ENCODE measurements at regions not wholly inside any gene's neighbourhood (a gene's known extent, or its start where the extent isn't known, plus 50 kb on each side); places are given as distances from the start of the nearest gene placed in this dataset.

GRCh38 chr18:29191263-29191662, 1014.3 kb upstream of the CDH2 start:
- Histone ChIP-seq H3K27me3 (no peaks in the 10 kb centered on the region), H3K36me3 (no peaks in the 10 kb centered on the region), H3K79me2 (ENCODE audit: low read depth) (no peaks in the 10 kb centered on the region), H3K27ac (no peak overlapping the region), H3F3A (ENCODE audit: low read depth) (no peaks in the 10 kb centered on the region), H3K4me2 (no peak overlapping the region), H3K9ac (no peak overlapping the region), H4K20me1 (ENCODE audit: low read depth) (no peaks in the 10 kb centered on the region), H3K9me3 (ENCODE audit: low read depth) (no peaks in the 10 kb centered on the region), H2AFZ (replicated peaks) (no peak overlapping the region), H3K4me3 (no peak overlapping the region), H3K4me1 (no peaks in the 10 kb centered on the region)
- Mint-ChIP-seq H3K9me3 (no peaks in the 10 kb centered on the region), H3K27ac (no peak overlapping the region), H3K27me3 (ENCODE audit: insufficient read depth, low read depth) (no peaks in the 10 kb centered on the region), H3K4me1 (no peaks in the 10 kb centered on the region), H3K36me3 (no peaks in the 10 kb centered on the region), H3K4me3 (no peak overlapping the region)
- peak; percentile 12 for DNase-seq (ENCODE audit: low spot score)
- TF ChIP-seq CTCF (IDR thresholded peaks at IDR 0.05) = peak; percentile 56
- TF ChIP-seq EZH2 (IDR thresholded peaks at IDR 0.05) = no peak
- TF ChIP-seq EZH2phosphoT487 (IDR thresholded peaks at IDR 0.05) = no peak

GRCh38 chr18:29188760-29189159, 1011.8 kb upstream of the CDH2 start:
- Mint-ChIP-seq H3K27ac (no peak overlapping the region), H3K36me3 (no peaks in the 10 kb centered on the region), H3K4me3 (no peak overlapping the region), H3K9me3 (no peaks in the 10 kb centered on the region), H3K4me1 (no peaks in the 10 kb centered on the region), H3K27me3 (ENCODE audit: insufficient read depth, low read depth) (no peaks in the 10 kb centered on the region)
- Histone ChIP-seq H3K79me2 (ENCODE audit: low read depth) (no peaks in the 10 kb centered on the region), H3F3A (ENCODE audit: low read depth) (no peaks in the 10 kb centered on the region), H3K4me2 (no peak overlapping the region), H3K4me3 (no peak overlapping the region), H3K4me1 (no peaks in the 10 kb centered on the region), H2AFZ (replicated peaks) (no peak overlapping the region), H3K9me3 (ENCODE audit: low read depth) (no peaks in the 10 kb centered on the region), H4K20me1 (ENCODE audit: low read depth) (no peaks in the 10 kb centered on the region), H3K27me3 (no peaks in the 10 kb centered on the region), H3K9ac (no peak overlapping the region), H3K27ac (no peak overlapping the region), H3K36me3 (no peaks in the 10 kb centered on the region)
- no peak for TF ChIP-seq EZH2phosphoT487 (IDR thresholded peaks at IDR 0.05)
- TF ChIP-seq EZH2 (IDR thresholded peaks at IDR 0.05) = no peak
- TF ChIP-seq CTCF (IDR thresholded peaks at IDR 0.05) = no peak
- no peak for DNase-seq (ENCODE audit: low spot score)

GRCh38 chr18:29185801-29186200, 1008.9 kb upstream of the CDH2 start:
- Histone ChIP-seq H3K9me3 (ENCODE audit: low read depth) (no peaks in the 10 kb centered on the region), H3K4me1 (no peaks in the 10 kb centered on the region), H3K36me3 (no peaks in the 10 kb centered on the region), H3K27ac (no peak overlapping the region), H3K4me3 (no peak overlapping the region), H4K20me1 (ENCODE audit: low read depth) (no peaks in the 10 kb centered on the region), H3K4me2 (no peak overlapping the region), H3K79me2 (ENCODE audit: low read depth) (no peaks in the 10 kb centered on the region), H2AFZ (replicated peaks) (no peak overlapping the region), H3K9ac (no peak overlapping the region), H3K27me3 (no peaks in the 10 kb centered on the region), H3F3A (ENCODE audit: low read depth) (no peaks in the 10 kb centered on the region)
- no peak overlapping the region for H3K27ac Mint-ChIP-seq
- no peaks in the 10 kb centered on the region for H3K36me3 Mint-ChIP-seq
- DNase-seq (ENCODE audit: low spot score) = no peak
- no peaks in the 10 kb centered on the region for H3K9me3 Mint-ChIP-seq
- no peaks in the 10 kb centered on the region for H3K27me3 Mint-ChIP-seq (ENCODE audit: insufficient read depth, low read depth)
- H3K4me1 Mint-ChIP-seq = no peaks in the 10 kb centered on the region
- H3K4me3 Mint-ChIP-seq = no peak overlapping the region
- TF ChIP-seq EZH2phosphoT487 (IDR thresholded peaks at IDR 0.05) = no peak
- TF ChIP-seq EZH2 (IDR thresholded peaks at IDR 0.05) = no peak
- TF ChIP-seq CTCF (IDR thresholded peaks at IDR 0.05) = no peak

GRCh38 chr18:29184654-29185053, 1007.7 kb upstream of the CDH2 start:
- H3K27me3 ChIP-seq = no peaks in the 10 kb centered on the region
- H3K36me3 Mint-ChIP-seq = no peaks in the 10 kb centered on the region
- no peak overlapping the region for H3K4me3 Mint-ChIP-seq
- H3K27ac Mint-ChIP-seq = no peak overlapping the region
- no peaks in the 10 kb centered on the region for H3K27me3 Mint-ChIP-seq (ENCODE audit: insufficient read depth, low read depth)
- no peaks in the 10 kb centered on the region for H4K20me1 ChIP-seq (ENCODE audit: low read depth)
- H3K4me1 Mint-ChIP-seq = no peaks in the 10 kb centered on the region
- H3K4me3 ChIP-seq = no peak overlapping the region
- no peak overlapping the region for H2AFZ ChIP-seq (replicated peaks)
- H3K9me3 Mint-ChIP-seq = no peaks in the 10 kb centered on the region
- H3F3A ChIP-seq (ENCODE audit: low read depth) = no peaks in the 10 kb centered on the region
- H3K36me3 ChIP-seq = no peaks in the 10 kb centered on the region
- no peaks in the 10 kb centered on the region for H3K4me1 ChIP-seq
- H3K9me3 ChIP-seq (ENCODE audit: low read depth) = no peaks in the 10 kb centered on the region
- no peaks in the 10 kb centered on the region for H3K79me2 ChIP-seq (ENCODE audit: low read depth)
- no peak overlapping the region for H3K27ac ChIP-seq
- TF ChIP-seq CTCF (IDR thresholded peaks at IDR 0.05) = no peak
- no peak for TF ChIP-seq EZH2phosphoT487 (IDR thresholded peaks at IDR 0.05)
- TF ChIP-seq EZH2 (IDR thresholded peaks at IDR 0.05) = no peak
- H3K4me2 ChIP-seq = no peak overlapping the region
- no peak for DNase-seq (ENCODE audit: low spot score)
- no peak overlapping the region for H3K9ac ChIP-seq
